WTC11 (cell line): ENCODE measurements at regions not wholly inside any gene's neighbourhood (a gene's known extent, or its start where the extent isn't known, plus 50 kb on each side); places are given as distances from the start of the nearest gene placed in this dataset.

Source experiments
- ATAC-seq: fragments of 200-7000 bp; cut with Tn5 transposase; 2 replicates; pipeline ENCODE4 v1.10.0; 2021; ENCODE audit warnings: mild to moderate bottlenecking, moderate library complexity
- CTCF ChIA-PET: fragments of 300-600 bp; sonication (Branson Sonifier 250); formaldehyde crosslinking; loops from one replicate; lab custom pipeline; 2021; ENCODE audit warnings: antibody characterized with exemption; lab: Charles Lee
- POLR2A ChIA-PET: fragments of 350-600 bp; sonication (Branson Sonifier 250); formaldehyde crosslinking; loops from one replicate; lab custom pipeline; 2021; ENCODE audit warnings: antibody characterized with exemption; lab: Charles Lee
- DNase-seq: peaks from one replicate; pipeline ENCODE4 v3.0.0; 2021; ENCODE audit warnings: low spot score
- H3K27ac Mint-ChIP-seq: 2 replicates; pipeline ENCODE4 v1.8.0; 2021; ENCODE audit warnings: mixed read lengths
- H3K27me3 Mint-ChIP-seq: 2 replicates; pipeline ENCODE4 v1.8.0; 2021; ENCODE audit warnings: low read depth, mild to moderate bottlenecking, moderate library complexity, mixed read lengths
- H3K36me3 Mint-ChIP-seq: 2 replicates; pipeline ENCODE4 v1.8.0; 2021; ENCODE audit warnings: mixed read lengths
- H3K4me1 Mint-ChIP-seq: 2 replicates; pipeline ENCODE4 v1.8.0; 2022; ENCODE audit warnings: mixed read lengths
- H3K4me3 Mint-ChIP-seq: 2 replicates; pipeline ENCODE4 v1.8.0; 2021; ENCODE audit warnings: mild to moderate bottlenecking, moderate library complexity, mixed read lengths
- H3K9me3 Mint-ChIP-seq: 2 replicates; pipeline ENCODE4 v1.8.0; 2021; ENCODE audit warnings: mixed read lengths
- CREB1 ChIP-seq: sonication (generic); formaldehyde crosslinking; IDR thresholded peaks from 2 replicates; pipeline ENCODE4 v1.8.0; 2023; ENCODE audit warnings: mild to moderate bottlenecking, missing genetic modification reagents
- CREM ChIP-seq: sonication (generic); formaldehyde crosslinking; IDR thresholded peaks from 2 replicates; pipeline ENCODE4 v1.8.1; 2022; ENCODE audit warnings: mild to moderate bottlenecking, missing genetic modification reagents, moderate library complexity
- ELF4 ChIP-seq: sonication (generic); formaldehyde crosslinking; IDR thresholded peaks from 2 replicates; pipeline ENCODE4 v1.8.1; 2022; ENCODE audit warnings: low read depth, mild to moderate bottlenecking, moderate library complexity, missing genetic modification reagents
- FOXJ3 ChIP-seq: sonication (generic); formaldehyde crosslinking; IDR thresholded peaks from 2 replicates; pipeline ENCODE4 v1.9.0; 2021; ENCODE audit warnings: missing genetic modification reagents, mild to moderate bottlenecking, borderline replicate concordance
- JUN ChIP-seq: sonication (generic); formaldehyde crosslinking; IDR thresholded peaks from 2 replicates; pipeline ENCODE4 v1.8.0; 2023; ENCODE audit warnings: mild to moderate bottlenecking, missing genetic modification reagents
- MXD4 ChIP-seq: fragments of 250-450 bp; sonication (Bioruptor Pico); IDR thresholded peaks from 2 replicates; pipeline ENCODE4 v1.8.0; 2021; ENCODE audit warnings: mild to moderate bottlenecking, moderate library complexity, borderline replicate concordance
- NFYB ChIP-seq: sonication (generic); formaldehyde crosslinking; conservative IDR thresholded peaks from 2 replicates; pipeline ENCODE4 v1.8.0; 2022; ENCODE audit warnings: low read depth, missing genetic modification reagents
- PRRX2 ChIP-seq: fragments of 250-450 bp; sonication (Bioruptor Pico); IDR thresholded peaks from 2 replicates; pipeline ENCODE4 v1.8.0; 2021; ENCODE audit warnings: mild to moderate bottlenecking
- RELA ChIP-seq: sonication (generic); formaldehyde crosslinking; IDR thresholded peaks from 2 replicates; pipeline ENCODE4 v1.8.1; 2022; ENCODE audit warnings: missing genetic modification reagents, mild to moderate bottlenecking, borderline replicate concordance
- SMAD3 ChIP-seq: sonication (generic); formaldehyde crosslinking; IDR thresholded peaks from 2 replicates; pipeline ENCODE4 v1.8.0; 2022; ENCODE audit warnings: missing genetic modification reagents, mild to moderate bottlenecking, borderline replicate concordance
- SMAD4 ChIP-seq: sonication (generic); formaldehyde crosslinking; IDR thresholded peaks from 2 replicates; pipeline ENCODE4 v1.8.0; 2022; ENCODE audit warnings: mild to moderate bottlenecking, missing genetic modification reagents
- TEAD1 ChIP-seq: sonication (generic); formaldehyde crosslinking; IDR thresholded peaks from 2 replicates; pipeline ENCODE4 v1.8.0; 2022; ENCODE audit warnings: mild to moderate bottlenecking, missing genetic modification reagents
- ZNF121 ChIP-seq: sonication (generic); formaldehyde crosslinking; IDR thresholded peaks from 2 replicates; pipeline ENCODE4 v1.8.0; 2023; ENCODE audit warnings: missing genetic modification reagents
- ZNF138 ChIP-seq: sonication (generic); formaldehyde crosslinking; conservative IDR thresholded peaks from 2 replicates; pipeline ENCODE4 v1.8.1; 2022; ENCODE audit warnings: mild to moderate bottlenecking, moderate library complexity, missing genetic modification reagents
- ZNF396 ChIP-seq: fragments of 250-450 bp; sonication (Bioruptor Pico); IDR thresholded peaks from 2 replicates; pipeline ENCODE4 v1.8.0; 2021; ENCODE audit warnings: mild to moderate bottlenecking, moderate library complexity, borderline replicate concordance
- TF ChIP-seq, protein P1 (sequence below): sonication (generic); formaldehyde crosslinking; conservative IDR thresholded peaks from 2 replicates; pipeline ENCODE4 v1.8.1; 2023; ENCODE audit warnings: mild to moderate bottlenecking, low read depth, missing genetic modification reagents, moderate library complexity
- TF ChIP-seq, protein P2 (sequence below): sonication (generic); formaldehyde crosslinking; IDR thresholded peaks from 2 replicates; pipeline ENCODE4 v1.8.0; 2022; ENCODE audit warnings: missing genetic modification reagents
- TF ChIP-seq, protein P3 (sequence below): fragments of 250-450 bp; sonication (Bioruptor Pico); IDR thresholded peaks from 2 replicates; pipeline ENCODE4 v1.8.0; 2021; ENCODE audit warnings: mild to moderate bottlenecking
- TF ChIP-seq, protein P4 (sequence below): fragments of 250-450 bp; sonication (Bioruptor Pico); IDR thresholded peaks from 2 replicates; pipeline ENCODE4 v1.9.0; 2021; ENCODE audit warnings: moderate library complexity, mild to moderate bottlenecking, inconsistent platforms, borderline replicate concordance
- TF ChIP-seq, protein P5 (sequence below): sonication (generic); formaldehyde crosslinking; IDR thresholded peaks from 2 replicates; pipeline ENCODE4 v1.8.1; 2023; ENCODE audit warnings: mild to moderate bottlenecking, missing genetic modification reagents, moderate library complexity
- TF ChIP-seq, protein P6 (sequence below): sonication (generic); formaldehyde crosslinking; IDR thresholded peaks from 2 replicates; pipeline ENCODE4 v1.8.1; 2023; ENCODE audit warnings: mild to moderate bottlenecking, missing genetic modification reagents
- TF ChIP-seq, protein P7 (sequence below): sonication (generic); formaldehyde crosslinking; IDR thresholded peaks from 2 replicates; pipeline ENCODE4 v1.8.0; 2022; ENCODE audit warnings: mild to moderate bottlenecking, missing genetic modification reagents

DNA sequence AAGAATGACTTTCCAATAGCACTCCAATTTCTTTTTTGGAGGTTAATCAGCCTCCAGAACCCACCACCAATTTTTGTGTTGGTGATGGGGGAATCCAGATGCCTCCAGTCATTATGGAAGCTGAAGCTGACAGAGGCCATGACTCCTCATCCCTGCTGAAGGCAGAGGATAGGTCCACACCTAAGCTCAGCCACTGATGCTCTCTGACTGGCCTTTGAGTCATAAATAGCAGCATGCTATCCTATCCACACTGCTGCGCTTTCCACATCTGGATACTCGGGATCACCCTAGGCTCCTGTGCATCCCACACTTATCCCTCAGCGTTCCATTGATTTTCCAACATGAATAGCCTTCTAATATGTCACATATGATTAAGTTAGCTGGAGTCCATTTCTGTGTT is 124.2 kb downstream of the TES start:
- no peaks in the 10 kb centered on the region for H3K9me3 Mint-ChIP-seq
- TF ChIP-seq, protein P1, sequence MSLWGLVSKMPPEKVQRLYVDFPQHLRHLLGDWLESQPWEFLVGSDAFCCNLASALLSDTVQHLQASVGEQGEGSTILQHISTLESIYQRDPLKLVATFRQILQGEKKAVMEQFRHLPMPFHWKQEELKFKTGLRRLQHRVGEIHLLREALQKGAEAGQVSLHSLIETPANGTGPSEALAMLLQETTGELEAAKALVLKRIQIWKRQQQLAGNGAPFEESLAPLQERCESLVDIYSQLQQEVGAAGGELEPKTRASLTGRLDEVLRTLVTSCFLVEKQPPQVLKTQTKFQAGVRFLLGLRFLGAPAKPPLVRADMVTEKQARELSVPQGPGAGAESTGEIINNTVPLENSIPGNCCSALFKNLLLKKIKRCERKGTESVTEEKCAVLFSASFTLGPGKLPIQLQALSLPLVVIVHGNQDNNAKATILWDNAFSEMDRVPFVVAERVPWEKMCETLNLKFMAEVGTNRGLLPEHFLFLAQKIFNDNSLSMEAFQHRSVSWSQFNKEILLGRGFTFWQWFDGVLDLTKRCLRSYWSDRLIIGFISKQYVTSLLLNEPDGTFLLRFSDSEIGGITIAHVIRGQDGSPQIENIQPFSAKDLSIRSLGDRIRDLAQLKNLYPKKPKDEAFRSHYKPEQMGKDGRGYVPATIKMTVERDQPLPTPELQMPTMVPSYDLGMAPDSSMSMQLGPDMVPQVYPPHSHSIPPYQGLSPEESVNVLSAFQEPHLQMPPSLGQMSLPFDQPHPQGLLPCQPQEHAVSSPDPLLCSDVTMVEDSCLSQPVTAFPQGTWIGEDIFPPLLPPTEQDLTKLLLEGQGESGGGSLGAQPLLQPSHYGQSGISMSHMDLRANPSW (CRISPR knock-in tag), result no peak
- no peak for TF ChIP-seq CREM (CRISPR knock-in tag)
- no peak for TF ChIP-seq CREB1 (CRISPR knock-in tag)
- TF ChIP-seq FOXJ3 (CRISPR knock-in tag), result no peak
- TF ChIP-seq, protein P2, sequence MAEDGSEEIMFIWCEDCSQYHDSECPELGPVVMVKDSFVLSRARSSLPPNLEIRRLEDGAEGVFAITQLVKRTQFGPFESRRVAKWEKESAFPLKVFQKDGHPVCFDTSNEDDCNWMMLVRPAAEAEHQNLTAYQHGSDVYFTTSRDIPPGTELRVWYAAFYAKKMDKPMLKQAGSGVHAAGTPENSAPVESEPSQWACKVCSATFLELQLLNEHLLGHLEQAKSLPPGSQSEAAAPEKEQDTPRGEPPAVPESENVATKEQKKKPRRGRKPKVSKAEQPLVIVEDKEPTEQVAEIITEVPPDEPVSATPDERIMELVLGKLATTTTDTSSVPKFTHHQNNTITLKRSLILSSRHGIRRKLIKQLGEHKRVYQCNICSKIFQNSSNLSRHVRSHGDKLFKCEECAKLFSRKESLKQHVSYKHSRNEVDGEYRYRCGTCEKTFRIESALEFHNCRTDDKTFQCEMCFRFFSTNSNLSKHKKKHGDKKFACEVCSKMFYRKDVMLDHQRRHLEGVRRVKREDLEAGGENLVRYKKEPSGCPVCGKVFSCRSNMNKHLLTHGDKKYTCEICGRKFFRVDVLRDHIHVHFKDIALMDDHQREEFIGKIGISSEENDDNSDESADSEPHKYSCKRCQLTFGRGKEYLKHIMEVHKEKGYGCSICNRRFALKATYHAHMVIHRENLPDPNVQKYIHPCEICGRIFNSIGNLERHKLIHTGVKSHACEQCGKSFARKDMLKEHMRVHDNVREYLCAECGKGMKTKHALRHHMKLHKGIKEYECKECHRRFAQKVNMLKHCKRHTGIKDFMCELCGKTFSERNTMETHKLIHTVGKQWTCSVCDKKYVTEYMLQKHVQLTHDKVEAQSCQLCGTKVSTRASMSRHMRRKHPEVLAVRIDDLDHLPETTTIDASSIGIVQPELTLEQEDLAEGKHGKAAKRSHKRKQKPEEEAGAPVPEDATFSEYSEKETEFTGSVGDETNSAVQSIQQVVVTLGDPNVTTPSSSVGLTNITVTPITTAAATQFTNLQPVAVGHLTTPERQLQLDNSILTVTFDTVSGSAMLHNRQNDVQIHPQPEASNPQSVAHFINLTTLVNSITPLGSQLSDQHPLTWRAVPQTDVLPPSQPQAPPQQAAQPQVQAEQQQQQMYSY (CRISPR knock-in tag), result no peak
- no peak for TF ChIP-seq NFYB
- no peak for TF ChIP-seq ELF4 (CRISPR knock-in tag)
- no peak for TF ChIP-seq PRRX2 (CRISPR knock-in tag)
- no peak for TF ChIP-seq MXD4
- no peak for TF ChIP-seq ZNF121 (CRISPR knock-in tag)
- no peak for TF ChIP-seq TEAD1 (CRISPR knock-in tag)
- H3K27ac Mint-ChIP-seq, result no peak overlapping the region
- CTCF ChIA-PET, result no interaction called here
- no peaks in the 10 kb centered on the region for H3K27me3 Mint-ChIP-seq
- no peaks in the 10 kb centered on the region for H3K36me3 Mint-ChIP-seq
- no peak overlapping the region for H3K4me3 Mint-ChIP-seq
- POLR2A ChIA-PET, result no interaction called here
- ATAC-seq (no peak), DNase-seq (no peak)
- peaks cover 17% of the 10 kb centered on the region for H3K4me1 Mint-ChIP-seq

DNA sequence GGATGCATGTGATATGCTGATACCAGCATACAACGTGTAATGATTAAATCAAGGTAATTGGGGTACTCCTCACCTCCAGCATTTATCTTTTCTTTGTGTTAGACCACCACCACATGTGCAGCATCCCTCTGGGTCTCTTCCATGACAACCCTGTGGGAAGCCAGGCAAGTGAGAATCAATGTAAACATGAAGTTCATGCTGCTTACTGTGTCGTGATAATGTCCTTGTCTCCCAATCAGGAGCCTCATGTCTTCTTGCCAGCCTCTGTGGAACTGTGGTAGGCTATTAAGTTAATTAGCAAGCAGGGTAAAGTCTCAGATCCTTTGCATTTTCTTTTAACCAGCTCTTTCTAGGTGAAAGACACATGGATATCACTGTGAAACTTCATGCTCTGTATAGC is 126.7 kb downstream of the TES start:
- Mint-ChIP-seq H3K4me3 (no peak overlapping the region), H3K27ac (no peak overlapping the region), H3K27me3 (no peaks in the 10 kb centered on the region), H3K36me3 (no peaks in the 10 kb centered on the region), H3K4me1 (no peaks in the 10 kb centered on the region), H3K9me3 (no peaks in the 10 kb centered on the region)
- no peak for ATAC-seq
- ChIA-PET POLR2A (no interaction called here), CTCF (no interaction called here)
- no peak for DNase-seq
- TF ChIP-seq JUN (no peak), ZNF138 (CRISPR knock-in tag) (no peak), SMAD4 (CRISPR knock-in tag) (no peak), SMAD3 (no peak), ELF4 (CRISPR knock-in tag) (no peak), RELA (CRISPR knock-in tag) (no peak), ZNF396 (CRISPR knock-in tag) (no peak)
- TF ChIP-seq, protein P3, sequence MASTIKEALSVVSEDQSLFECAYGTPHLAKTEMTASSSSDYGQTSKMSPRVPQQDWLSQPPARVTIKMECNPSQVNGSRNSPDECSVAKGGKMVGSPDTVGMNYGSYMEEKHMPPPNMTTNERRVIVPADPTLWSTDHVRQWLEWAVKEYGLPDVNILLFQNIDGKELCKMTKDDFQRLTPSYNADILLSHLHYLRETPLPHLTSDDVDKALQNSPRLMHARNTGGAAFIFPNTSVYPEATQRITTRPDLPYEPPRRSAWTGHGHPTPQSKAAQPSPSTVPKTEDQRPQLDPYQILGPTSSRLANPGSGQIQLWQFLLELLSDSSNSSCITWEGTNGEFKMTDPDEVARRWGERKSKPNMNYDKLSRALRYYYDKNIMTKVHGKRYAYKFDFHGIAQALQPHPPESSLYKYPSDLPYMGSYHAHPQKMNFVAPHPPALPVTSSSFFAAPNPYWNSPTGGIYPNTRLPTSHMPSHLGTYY (CRISPR knock-in tag), result no peak
- TF ChIP-seq, protein P4, sequence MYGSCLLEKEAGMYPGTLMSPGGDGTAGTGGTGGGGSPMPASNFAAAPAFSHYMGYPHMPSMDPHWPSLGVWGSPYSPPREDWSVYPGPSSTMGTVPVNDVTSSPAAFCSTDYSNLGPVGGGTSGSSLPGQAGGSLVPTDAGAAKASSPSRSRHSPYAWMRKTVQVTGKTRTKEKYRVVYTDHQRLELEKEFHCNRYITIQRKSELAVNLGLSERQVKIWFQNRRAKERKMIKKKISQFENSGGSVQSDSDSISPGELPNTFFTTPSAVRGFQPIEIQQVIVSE (CRISPR knock-in tag), result no peak
- TF ChIP-seq, protein P5, sequence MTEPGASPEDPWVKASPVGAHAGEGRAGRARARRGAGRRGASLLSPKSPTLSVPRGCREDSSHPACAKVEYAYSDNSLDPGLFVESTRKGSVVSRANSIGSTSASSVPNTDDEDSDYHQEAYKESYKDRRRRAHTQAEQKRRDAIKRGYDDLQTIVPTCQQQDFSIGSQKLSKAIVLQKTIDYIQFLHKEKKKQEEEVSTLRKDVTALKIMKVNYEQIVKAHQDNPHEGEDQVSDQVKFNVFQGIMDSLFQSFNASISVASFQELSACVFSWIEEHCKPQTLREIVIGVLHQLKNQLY, result no peak
- TF ChIP-seq, protein P6, sequence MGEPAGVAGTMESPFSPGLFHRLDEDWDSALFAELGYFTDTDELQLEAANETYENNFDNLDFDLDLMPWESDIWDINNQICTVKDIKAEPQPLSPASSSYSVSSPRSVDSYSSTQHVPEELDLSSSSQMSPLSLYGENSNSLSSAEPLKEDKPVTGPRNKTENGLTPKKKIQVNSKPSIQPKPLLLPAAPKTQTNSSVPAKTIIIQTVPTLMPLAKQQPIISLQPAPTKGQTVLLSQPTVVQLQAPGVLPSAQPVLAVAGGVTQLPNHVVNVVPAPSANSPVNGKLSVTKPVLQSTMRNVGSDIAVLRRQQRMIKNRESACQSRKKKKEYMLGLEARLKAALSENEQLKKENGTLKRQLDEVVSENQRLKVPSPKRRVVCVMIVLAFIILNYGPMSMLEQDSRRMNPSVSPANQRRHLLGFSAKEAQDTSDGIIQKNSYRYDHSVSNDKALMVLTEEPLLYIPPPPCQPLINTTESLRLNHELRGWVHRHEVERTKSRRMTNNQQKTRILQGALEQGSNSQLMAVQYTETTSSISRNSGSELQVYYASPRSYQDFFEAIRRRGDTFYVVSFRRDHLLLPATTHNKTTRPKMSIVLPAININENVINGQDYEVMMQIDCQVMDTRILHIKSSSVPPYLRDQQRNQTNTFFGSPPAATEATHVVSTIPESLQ, result no peak
- TF ChIP-seq, protein P7, sequence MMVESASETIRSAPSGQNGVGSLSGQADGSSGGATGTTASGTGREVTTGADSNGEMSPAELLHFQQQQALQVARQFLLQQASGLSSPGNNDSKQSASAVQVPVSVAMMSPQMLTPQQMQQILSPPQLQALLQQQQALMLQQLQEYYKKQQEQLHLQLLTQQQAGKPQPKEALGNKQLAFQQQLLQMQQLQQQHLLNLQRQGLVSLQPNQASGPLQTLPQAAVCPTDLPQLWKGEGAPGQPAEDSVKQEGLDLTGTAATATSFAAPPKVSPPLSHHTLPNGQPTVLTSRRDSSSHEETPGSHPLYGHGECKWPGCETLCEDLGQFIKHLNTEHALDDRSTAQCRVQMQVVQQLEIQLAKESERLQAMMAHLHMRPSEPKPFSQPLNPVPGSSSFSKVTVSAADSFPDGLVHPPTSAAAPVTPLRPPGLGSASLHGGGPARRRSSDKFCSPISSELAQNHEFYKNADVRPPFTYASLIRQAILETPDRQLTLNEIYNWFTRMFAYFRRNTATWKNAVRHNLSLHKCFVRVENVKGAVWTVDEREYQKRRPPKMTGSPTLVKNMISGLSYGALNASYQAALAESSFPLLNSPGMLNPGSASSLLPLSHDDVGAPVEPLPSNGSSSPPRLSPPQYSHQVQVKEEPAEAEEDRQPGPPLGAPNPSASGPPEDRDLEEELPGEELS (CRISPR knock-in tag), result no peak
